ENCODE measurements at regions not wholly inside any gene's neighbourhood (a gene's known extent, or its start where the extent isn't known, plus 50 kb on each side); places are given as distances from the start of the nearest gene placed in this dataset.

DNA sequence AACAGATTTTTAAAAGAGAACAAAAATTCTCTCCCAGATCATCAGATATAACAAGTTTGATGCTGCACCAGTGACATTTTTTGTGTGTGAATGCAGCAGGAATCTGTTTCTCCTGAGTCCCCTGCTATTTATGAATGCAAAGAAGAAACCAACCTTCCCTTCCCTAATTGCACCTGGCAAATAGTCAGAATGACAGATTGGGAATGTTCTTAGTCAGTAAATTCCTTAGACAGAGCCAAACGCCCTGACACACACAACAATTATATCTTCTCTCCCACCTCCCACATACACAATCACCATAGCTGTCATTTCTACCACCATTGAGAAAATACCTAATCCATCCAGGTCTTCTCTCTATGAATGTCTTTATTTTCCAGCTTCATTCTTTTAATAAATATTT is 174.4 kb downstream of the ALG10B start:
- no peak for TF ChIP-seq CTCF (IDR thresholded peaks at IDR 0.05; ENCODE audit: control insufficient read depth, extremely low read depth, insufficient read depth)
- H3K4me3 ChIP-seq (ENCODE audit: low read depth, low read length), result no peak overlapping the region
- no peak for DNase-seq (ENCODE audit: low read depth)

DNA sequence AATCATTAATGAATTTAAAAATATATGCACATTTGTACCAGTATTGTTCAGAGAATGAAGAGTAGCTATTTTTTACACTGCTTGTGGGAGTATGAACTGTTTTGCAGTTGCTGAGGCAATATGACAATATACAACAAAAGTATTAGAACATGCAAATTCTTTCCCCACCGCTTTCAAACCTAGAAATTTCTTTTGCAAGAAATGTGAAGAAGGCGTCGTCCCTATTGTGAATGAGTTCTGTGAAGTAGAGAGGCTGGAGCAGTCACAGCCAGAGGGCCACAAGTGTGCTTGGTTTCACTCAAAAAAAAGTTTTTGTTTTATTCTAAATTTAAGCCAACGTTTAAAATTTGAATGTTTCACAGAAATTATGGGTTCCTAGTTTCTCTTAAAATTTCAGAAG is 184.9 kb downstream of the ALG10B start:
- H3K4me3 ChIP-seq (ENCODE audit: low read depth, low read length), result no peak overlapping the region
- no peak for DNase-seq (ENCODE audit: low read depth)
- TF ChIP-seq CTCF (IDR thresholded peaks at IDR 0.05; ENCODE audit: control insufficient read depth, extremely low read depth, insufficient read depth), result no peak

- no peak for DNase-seq (ENCODE audit: low read depth)
- H3K4me3 ChIP-seq (ENCODE audit: low read depth, low read length), result no peak overlapping the region
- TF ChIP-seq CTCF (IDR thresholded peaks at IDR 0.05; ENCODE audit: control insufficient read depth, extremely low read depth, insufficient read depth), result no peak
Observed at GRCh38 chr12:38501991-38502390, 185.4 kb downstream of the ALG10B start.

- no peak overlapping the region for H3K4me3 ChIP-seq (ENCODE audit: low read depth, low read length)
- no peak for TF ChIP-seq CTCF (IDR thresholded peaks at IDR 0.05; ENCODE audit: control insufficient read depth, extremely low read depth, insufficient read depth)
- DNase-seq (ENCODE audit: low read depth), result no peak
Observed at GRCh38 chr12:38502415-38502814, 185.8 kb downstream of the ALG10B start.

DNA sequence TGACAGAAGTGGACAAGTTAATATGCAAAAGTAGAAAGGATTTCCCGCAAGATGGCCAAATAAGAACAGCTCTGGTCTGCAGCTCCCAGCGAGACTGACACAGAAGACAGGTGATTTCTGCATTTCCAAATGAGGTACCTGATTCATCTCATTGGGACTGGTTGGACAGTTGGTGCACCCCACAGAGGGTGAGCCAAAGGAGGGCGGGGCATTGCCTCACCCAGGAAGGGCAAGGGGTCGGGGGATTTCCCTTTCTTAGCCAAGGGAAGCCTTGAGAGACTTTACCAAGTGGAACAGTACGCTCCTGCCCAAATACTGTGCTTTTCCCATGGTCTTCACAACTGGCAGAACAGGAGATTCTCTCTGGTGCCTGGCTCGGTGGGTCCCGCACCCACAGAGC is 191.3 kb downstream of the ALG10B start:
- H3K4me3 ChIP-seq (ENCODE audit: low read depth, low read length), result no peak overlapping the region
- DNase-seq (ENCODE audit: low read depth), result no peak
- no peak for TF ChIP-seq CTCF (IDR thresholded peaks at IDR 0.05; ENCODE audit: control insufficient read depth, extremely low read depth, insufficient read depth)

- no peak for TF ChIP-seq CTCF (IDR thresholded peaks at IDR 0.05; ENCODE audit: control insufficient read depth, extremely low read depth, insufficient read depth)
- no peak overlapping the region for H3K4me3 ChIP-seq (ENCODE audit: low read depth, low read length)
- no peak for DNase-seq (ENCODE audit: low read depth)
Observed at GRCh38 chr12:38508246-38508645, 191.7 kb downstream of the ALG10B start.

- no peak for TF ChIP-seq CTCF (IDR thresholded peaks at IDR 0.05; ENCODE audit: control insufficient read depth, extremely low read depth, insufficient read depth)
- no peak for DNase-seq (ENCODE audit: low read depth)
- H3K4me3 ChIP-seq (ENCODE audit: low read depth, low read length), result no peak overlapping the region
Observed at GRCh38 chr12:38515912-38516311, 199.3 kb downstream of the ALG10B start.
